H1 (cell line): ENCODE measurements at regions not wholly inside any gene's neighbourhood (a gene's known extent, or its start where the extent isn't known, plus 50 kb on each side); places are given as distances from the start of the nearest gene placed in this dataset.

Experiments
- CTCF ChIA-PET: fragments of 300-600 bp; sonication (Branson Sonifier 250); formaldehyde crosslinking; loops from one replicate; lab custom pipeline; 2021; ENCODE audit not compliant: partially characterized antibody; lab: Charles Lee
- POLR2A ChIA-PET: fragments of 300-600 bp; sonication (Branson Sonifier 250); formaldehyde crosslinking; loops from one replicate; lab custom pipeline; 2021; ENCODE audit warnings: inconsistent platforms; ENCODE audit not compliant: partially characterized antibody; lab: Charles Lee
- DNase-seq, 2 experiments: peaks; one replicate each; pipeline versions ENCODE4 v3.0.0 to v3.0.0-alpha.2; 2010 to 2022; ENCODE audit warnings: low spot score in 2 of 2, low read depth in 1 of 2, mixed read lengths in 1 of 2
- FAIRE-seq: peaks from 2 replicates; lab custom pipeline; 2011; peaks lifted over from hg19 to GRCh38; lab: Jason Lieb, UNC
- H2AFZ ChIP-seq: 2 replicates; pipeline ENCODE4 v1.8.1; 2012; ENCODE audit warnings: low read length, inconsistent platforms
- H2AK5ac ChIP-seq: 2 replicates; pipeline ENCODE4 v1.6.1; 2013; ENCODE audit warnings: low read depth, low read length
- H2BK120ac ChIP-seq: replicated peaks from 2 replicates; pipeline ENCODE3; 2013; ENCODE audit warnings: low read depth, low read length, inconsistent platforms
- H2BK12ac ChIP-seq: 2 replicates; pipeline ENCODE4 v1.6.1; 2013; ENCODE audit warnings: low read depth, low read length
- H2BK15ac ChIP-seq: 2 replicates; pipeline ENCODE4 v1.6.1; 2013; ENCODE audit warnings: low read length
- H2BK20ac ChIP-seq: 2 replicates; pipeline ENCODE4 v1.6.1; 2013; ENCODE audit warnings: low read length
- H2BK5ac ChIP-seq: 2 replicates; pipeline ENCODE4 v1.6.1; 2013; ENCODE audit warnings: low read depth, low read length
- H3K14ac ChIP-seq: 2 replicates; pipeline ENCODE4 v1.6.1; 2013; ENCODE audit warnings: inconsistent platforms; ENCODE audit not compliant: insufficient read length
- H3K18ac ChIP-seq: 2 replicates; pipeline ENCODE4 v1.6.1; 2013; ENCODE audit warnings: low read length; ENCODE audit errors: extremely low read depth
- H3K23ac ChIP-seq: 2 replicates; pipeline ENCODE4 v1.6.1; 2013; ENCODE audit warnings: inconsistent platforms; ENCODE audit not compliant: insufficient read length
- H3K23me2 ChIP-seq: 2 replicates; pipeline ENCODE4 v1.6.1; 2013; ENCODE audit warnings: low read depth, low read length
- H3K27ac ChIP-seq: 2 replicates; pipeline ENCODE4 v1.6.1; 2011; ENCODE audit warnings: low read depth, low read length, inconsistent platforms
- H3K27me3 ChIP-seq, 4 experiments: replicated peaks in 1 of 4; 1 replicate in 1 of 4; 2 replicates in 3 of 4; pipeline versions ENCODE4 v1.6.1 to v1.8.1; 2011 to 2013; ENCODE audit warnings: low read length in 3 of 4, mild to moderate bottlenecking in 3 of 4, inconsistent platforms in 2 of 4, mixed read lengths in 2 of 4, moderate library complexity in 1 of 4; ENCODE audit not compliant: control insufficient read depth in 3 of 4, insufficient read depth in 3 of 4; ENCODE audit errors: extremely low read depth in 1 of 4
- H3K36me3 ChIP-seq, 4 experiments: 2 replicates each; pipeline versions ENCODE4 v1.6.1 to v1.8.1; 2011 to 2013; ENCODE audit warnings: mild to moderate bottlenecking in 4 of 4, low read length in 3 of 4, moderate library complexity in 2 of 4, control low read depth in 1 of 4, inconsistent platforms in 1 of 4; ENCODE audit not compliant: insufficient read depth in 4 of 4, control insufficient read depth in 2 of 4
- H3K4ac ChIP-seq: replicated peaks from 2 replicates; pipeline ENCODE3; 2013; ENCODE audit warnings: low read length, low read depth, mixed read lengths, inconsistent platforms; ENCODE audit not compliant: insufficient read length
- H3K4me1 ChIP-seq, 4 experiments: replicated peaks in 1 of 4; 1 replicate in 1 of 4; 2 replicates in 3 of 4; pipeline versions ENCODE4 v1.6.1 to v1.8.1; 2011 to 2013; ENCODE audit warnings: low read length in 3 of 4, inconsistent platforms in 2 of 4, mixed read lengths in 1 of 4; ENCODE audit not compliant: insufficient read depth in 4 of 4, control insufficient read depth in 3 of 4
- H3K4me2 ChIP-seq, 2 experiments: 2 replicates each; pipeline versions ENCODE4 v1.6.1 to v1.8.1; 2011 to 2013; ENCODE audit warnings: low read depth in 2 of 2, low read length in 2 of 2, control low read depth in 1 of 2, inconsistent platforms in 1 of 2, mild to moderate bottlenecking in 1 of 2; ENCODE audit not compliant: insufficient read depth in 1 of 2
- H3K4me3 ChIP-seq, 4 experiments: fragments of 200-600, 300-600 bp in 1 of 4; sonication (generic), shearing (Covaris generic), sonication (Bioruptor Twin) in 1 of 4; 2 replicates each; pipeline versions ENCODE4 v1.5.1 to v1.8.1; 2011 to 2016; ENCODE audit warnings: low read length in 4 of 4, low read depth in 3 of 4, control low read depth in 2 of 4, inconsistent platforms in 2 of 4, mild to moderate bottlenecking in 2 of 4, mixed read lengths in 1 of 4, moderate library complexity in 1 of 4; ENCODE audit not compliant: insufficient read depth in 2 of 4; ENCODE audit errors: extremely low read depth in 1 of 4
- H3K56ac ChIP-seq: replicated peaks from 2 replicates; pipeline ENCODE3; 2013; ENCODE audit warnings: low read depth, mild to moderate bottlenecking, mixed read lengths, low read length, inconsistent platforms; ENCODE audit not compliant: insufficient read length
- H3K79me1 ChIP-seq: 2 replicates; pipeline ENCODE4 v1.6.1; 2013; ENCODE audit warnings: low read depth, low read length, control low read depth
- H3K79me2 ChIP-seq, 2 experiments: 2 replicates each; pipeline versions ENCODE4 v1.6.1 to v1.8.1; 2012 to 2013; ENCODE audit warnings: low read length in 2 of 2, mild to moderate bottlenecking in 2 of 2, inconsistent platforms in 1 of 2; ENCODE audit not compliant: insufficient read depth in 2 of 2, control insufficient read depth in 1 of 2
- H3K9ac ChIP-seq, 4 experiments: replicated peaks in 1 of 4; 1 replicate in 1 of 4; 2 replicates in 3 of 4; pipeline versions ENCODE4 v1.6.1 to v1.8.1; 2011 to 2013; ENCODE audit warnings: low read depth in 3 of 4, low read length in 3 of 4, control low read depth in 2 of 4, mild to moderate bottlenecking in 2 of 4, moderate library complexity in 2 of 4, inconsistent platforms in 1 of 4; ENCODE audit errors: extremely low read depth in 1 of 4
- H3K9me3 ChIP-seq, 2 experiments: 2 replicates each; pipeline versions ENCODE4 v1.6.1 to v1.8.1; 2012 to 2013; ENCODE audit warnings: mild to moderate bottlenecking in 2 of 2, moderate library complexity in 2 of 2, control low read depth in 1 of 2, inconsistent platforms in 1 of 2, low read depth in 1 of 2, low read length in 1 of 2, mixed read lengths in 1 of 2; ENCODE audit not compliant: insufficient read depth in 2 of 2
- H4K20me1 ChIP-seq, 2 experiments: replicated peaks in 1 of 2; 2 replicates each; pipeline versions ENCODE3 to v1.8.1; 2011 to 2013; ENCODE audit warnings: inconsistent platforms in 2 of 2, low read length in 2 of 2, mild to moderate bottlenecking in 1 of 2; ENCODE audit not compliant: insufficient read depth in 2 of 2, control insufficient read depth in 1 of 2
- H4K5ac ChIP-seq: 2 replicates; pipeline ENCODE4 v1.6.1; 2013; ENCODE audit warnings: low read length, low read depth, mixed read lengths, inconsistent platforms; ENCODE audit not compliant: insufficient read length
- H4K8ac ChIP-seq: 2 replicates; pipeline ENCODE4 v1.8.0; 2013; ENCODE audit warnings: mild to moderate bottlenecking, moderate library complexity, low read length, inconsistent platforms; ENCODE audit not compliant: insufficient read depth; ENCODE audit errors: extremely low read depth
- H4K91ac ChIP-seq: replicated peaks from 2 replicates; pipeline ENCODE3; 2013; ENCODE audit warnings: low read length, mixed read lengths, inconsistent platforms; ENCODE audit not compliant: insufficient read length
- POLR2A ChIP-seq, 2 experiments: IDR thresholded peaks; 1 replicate in 1 of 2; 2 replicates in 1 of 2; pipeline ENCODE4 v1.6.1; 2011; ENCODE audit warnings: low read depth in 2 of 2, low read length in 2 of 2, mild to moderate bottlenecking in 2 of 2; ENCODE audit errors: control extremely low read depth in 1 of 2
- WGBS, 2 experiments: shearing (Covaris generic) in 1 of 2; methylation state at CpG; one replicate each; pipeline versions ENCODE4 v1.1.6 to v1.1.7; 2013 to 2015; ENCODE audit warnings: low lambda C conversion rate in 2 of 2, mixed read lengths in 2 of 2, inconsistent platforms in 1 of 2, low coverage in 1 of 2, missing lambda C conversion rate in 1 of 2; ENCODE audit not compliant: insufficient replicate concordance in 2 of 2, insufficient coverage in 1 of 2, insufficient read length in 1 of 2; ENCODE audit errors: extremely low coverage in 1 of 2, missing lambda C conversion rate in 1 of 2; 5-methylcytosine and 5-hydroxymethylcytosine counted together
- TF ChIP-seq, protein P1 (sequence below), 3 experiments: IDR thresholded peaks; 1 replicate in 2 of 3; 2 replicates in 1 of 3; pipeline versions ENCODE4 v1.5.1 to v1.6.1; 2011; ENCODE audit warnings: low read length in 3 of 3, mild to moderate bottlenecking in 3 of 3, inconsistent platforms in 2 of 3, low read depth in 1 of 3, moderate library complexity in 1 of 3; ENCODE audit not compliant: insufficient read depth in 1 of 3; ENCODE audit errors: control extremely low read depth in 1 of 3

- Histone ChIP-seq H3K9ac (no peak overlapping the region), H2BK5ac (no peak overlapping the region), H3K56ac (no peak overlapping the region), H3K79me2 (no peaks in the 10 kb centered on the region; a peak in 1 of 4 replicates), H4K91ac (no peak overlapping the region), H3K79me1 (no peaks in the 10 kb centered on the region), H3K9me3 (no peaks in the 10 kb centered on the region), H3K4me1 (no peaks in the 10 kb centered on the region), H4K5ac (no peak overlapping the region), H3K4me3 (no peak overlapping the region), H3K23me2 (no peaks in the 10 kb centered on the region), H2AK5ac (no peak overlapping the region), H2BK20ac (no peak overlapping the region), H3K4me2 (no peak overlapping the region), H3K18ac (no peak overlapping the region), H3K4ac (no peak overlapping the region), H2BK120ac (no peak overlapping the region), H4K20me1 (no peaks in the 10 kb centered on the region), H3K27me3 (peaks cover 0 to 1% (median 0%) of the 10 kb centered on the region in 4 experiments; a peak in 1 of 7 replicates), H3K14ac (no peak overlapping the region), H3K23ac (no peak overlapping the region), H2BK15ac (no peak overlapping the region), H2BK12ac (no peak overlapping the region), H2AFZ (no peak overlapping the region; the same call in 1 of the 2 replicates), H4K8ac (no peak overlapping the region), H3K27ac (no peak overlapping the region), H3K36me3 (no peaks in the 10 kb centered on the region)
- ChIA-PET POLR2A (no interaction called here), CTCF (interaction anchor here (0.6 to 1.0 kb wide), 2 partner anchors 11 to 91 kb away, joined by 3 read pairs; no protein-coding TSS in a partner anchor)
- no peak for FAIRE-seq
- TF ChIP-seq POLR2A (IDR thresholded peaks at IDR 0.05; ENCODE audit: control extremely low read depth in 1 of 2, low read depth in 2 of 2, low read length in 2 of 2): no peak
- TF ChIP-seq, protein P1, sequence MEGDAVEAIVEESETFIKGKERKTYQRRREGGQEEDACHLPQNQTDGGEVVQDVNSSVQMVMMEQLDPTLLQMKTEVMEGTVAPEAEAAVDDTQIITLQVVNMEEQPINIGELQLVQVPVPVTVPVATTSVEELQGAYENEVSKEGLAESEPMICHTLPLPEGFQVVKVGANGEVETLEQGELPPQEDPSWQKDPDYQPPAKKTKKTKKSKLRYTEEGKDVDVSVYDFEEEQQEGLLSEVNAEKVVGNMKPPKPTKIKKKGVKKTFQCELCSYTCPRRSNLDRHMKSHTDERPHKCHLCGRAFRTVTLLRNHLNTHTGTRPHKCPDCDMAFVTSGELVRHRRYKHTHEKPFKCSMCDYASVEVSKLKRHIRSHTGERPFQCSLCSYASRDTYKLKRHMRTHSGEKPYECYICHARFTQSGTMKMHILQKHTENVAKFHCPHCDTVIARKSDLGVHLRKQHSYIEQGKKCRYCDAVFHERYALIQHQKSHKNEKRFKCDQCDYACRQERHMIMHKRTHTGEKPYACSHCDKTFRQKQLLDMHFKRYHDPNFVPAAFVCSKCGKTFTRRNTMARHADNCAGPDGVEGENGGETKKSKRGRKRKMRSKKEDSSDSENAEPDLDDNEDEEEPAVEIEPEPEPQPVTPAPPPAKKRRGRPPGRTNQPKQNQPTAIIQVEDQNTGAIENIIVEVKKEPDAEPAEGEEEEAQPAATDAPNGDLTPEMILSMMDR (IDR thresholded peaks at IDR 0.05; ENCODE audit: control extremely low read depth in 1 of 3, insufficient read depth in 1 of 3, low read depth in 1 of 3, low read length in 3 of 3): peak in 1 of 3 experiments; percentile 21; a peak in 1 of 4 replicates
- 93% methylated on average over 6 of the region's 6 CpGs; no CpG with 5 or more reads in 1 of the 2 experiments for WGBS, 2 experiments
- no peak for DNase-seq
Observed at GRCh38 chr6:23637296-23637695, 488.7 kb upstream of the NRSN1 start.
